Bone marrow (tissue), 2 donors: ENCODE measurements at regions not wholly inside any gene's neighbourhood (a gene's known extent, or its start where the extent isn't known, plus 50 kb on each side); places are given as distances from the start of the nearest gene placed in this dataset.

Source experiments
- DNase-seq, 2 donors: peaks; one replicate each; lab custom pipeline; 2025; lab: John Stamatoyannopoulos, UW

DNA sequence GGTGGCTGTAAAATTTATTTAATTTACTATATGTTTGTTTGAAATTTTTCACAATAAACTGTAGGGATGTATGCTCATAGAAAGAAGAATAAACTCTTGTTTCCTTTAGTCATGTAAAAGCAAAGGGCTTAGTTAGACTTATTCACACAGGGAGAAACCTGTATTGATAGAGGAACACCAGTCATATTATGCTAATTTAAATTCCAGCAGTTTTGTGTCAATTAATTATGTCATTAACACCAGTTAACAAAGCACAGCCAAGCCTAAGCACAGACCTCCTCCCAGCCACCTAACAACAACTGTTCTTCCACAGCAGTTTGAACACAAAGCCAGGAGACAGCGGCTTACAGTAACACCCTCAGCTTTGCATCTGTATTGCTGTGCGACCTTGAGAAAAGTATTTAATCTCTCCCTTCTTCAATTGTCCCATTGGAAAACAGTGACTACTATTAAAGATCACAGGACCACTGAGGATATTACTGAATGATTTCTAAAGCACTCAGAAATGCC is 260.8 kb upstream of the RRP15 start:
- no peak for DNase-seq

DNA sequence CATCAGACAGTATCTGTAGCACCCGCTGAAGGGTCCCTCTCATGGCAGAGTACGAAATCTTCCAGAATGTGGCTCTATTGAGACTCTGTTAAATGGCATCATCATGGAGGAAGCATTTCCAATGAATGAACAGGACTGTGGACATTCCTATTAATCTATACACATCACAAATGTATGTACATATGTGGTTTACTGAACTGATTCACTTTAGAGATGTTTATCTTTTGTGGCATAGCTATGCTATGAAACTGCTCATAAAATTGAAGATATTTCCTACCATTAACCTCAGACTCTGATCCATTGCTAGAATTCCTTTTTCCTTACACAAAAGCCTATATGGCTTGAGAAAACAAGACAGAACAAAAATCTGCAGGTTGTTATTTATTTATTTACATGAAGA is 259.6 kb upstream of the RRP15 start:
- no peak for DNase-seq

DNA sequence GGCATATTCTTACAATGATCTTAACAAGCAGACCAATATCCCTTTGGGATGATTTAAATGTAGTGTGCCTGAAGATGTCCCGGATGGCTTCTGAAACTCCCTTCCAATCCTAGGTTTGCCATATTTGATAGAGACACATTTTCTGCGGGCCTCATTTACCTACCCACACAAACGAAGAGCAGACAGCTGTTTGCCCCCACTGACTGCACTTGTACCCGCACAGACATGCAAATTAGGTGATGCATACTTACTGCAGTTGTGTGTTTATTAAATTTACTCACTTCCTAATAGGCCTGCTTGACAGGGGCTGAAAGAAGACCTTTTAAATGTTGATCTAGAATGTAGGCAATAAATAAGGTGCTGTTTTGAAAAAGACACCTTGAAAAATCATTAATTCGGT is 257.9 kb upstream of the RRP15 start:
- no peak for DNase-seq

DNA sequence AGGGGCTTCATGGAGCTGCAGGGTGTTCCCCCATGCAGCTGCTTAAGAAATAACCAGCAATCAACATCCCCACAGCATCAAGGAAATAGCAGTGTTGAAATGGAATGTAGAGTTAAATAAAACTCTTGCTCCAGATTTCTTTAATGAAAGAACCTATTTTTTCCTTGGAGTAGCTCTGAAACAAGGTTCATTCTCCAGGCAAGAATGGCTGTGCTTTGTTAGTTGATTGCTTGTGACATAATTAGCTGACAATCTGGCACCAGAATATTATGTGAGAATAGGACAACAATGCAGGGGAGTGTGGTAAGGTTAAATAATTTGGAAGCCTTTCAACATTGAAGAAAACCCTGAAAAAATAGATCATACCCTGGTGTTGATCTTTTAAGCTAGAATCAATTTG is 254.2 kb upstream of the RRP15 start:
- DNase-seq: no peak

DNA sequence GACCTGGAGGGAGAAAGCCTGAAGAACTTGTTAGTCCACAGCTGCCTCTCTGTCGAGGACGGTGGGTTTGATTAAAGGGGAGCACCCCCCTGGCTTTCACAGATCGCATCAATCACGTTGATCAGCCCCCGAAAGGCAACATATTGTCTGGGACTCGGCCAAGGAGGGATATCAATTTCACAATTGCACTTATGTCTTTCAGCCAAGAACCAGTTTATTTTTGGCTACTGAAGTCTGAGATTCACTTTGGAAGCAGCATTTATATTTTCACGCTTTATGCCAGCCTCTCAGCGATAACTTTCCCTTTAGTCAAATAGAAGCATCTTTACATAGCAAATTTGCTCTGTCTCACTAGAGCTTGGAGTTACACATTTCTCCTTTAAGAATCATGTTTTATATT is 253.2 kb upstream of the RRP15 start:
- no peak for DNase-seq

DNA sequence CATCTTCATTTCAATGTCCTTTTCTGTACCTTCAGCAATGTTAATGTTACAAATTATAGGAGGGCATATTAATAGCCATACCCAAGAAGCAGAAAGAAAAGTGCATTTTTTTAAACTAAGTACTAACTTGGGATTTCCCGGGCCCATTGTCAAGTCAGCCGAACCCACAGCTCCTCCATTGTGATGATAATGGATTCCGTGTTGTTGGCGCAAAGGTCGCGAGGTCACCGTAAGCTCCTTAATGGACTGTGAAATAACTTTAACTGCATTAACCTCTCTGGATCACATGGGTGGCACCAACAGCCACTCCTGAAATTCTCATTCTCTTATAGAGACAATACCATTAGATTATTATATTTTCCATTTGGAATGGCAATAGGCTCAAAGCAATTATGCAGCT is 250.6 kb upstream of the RRP15 start:
- DNase-seq: no peak

DNA sequence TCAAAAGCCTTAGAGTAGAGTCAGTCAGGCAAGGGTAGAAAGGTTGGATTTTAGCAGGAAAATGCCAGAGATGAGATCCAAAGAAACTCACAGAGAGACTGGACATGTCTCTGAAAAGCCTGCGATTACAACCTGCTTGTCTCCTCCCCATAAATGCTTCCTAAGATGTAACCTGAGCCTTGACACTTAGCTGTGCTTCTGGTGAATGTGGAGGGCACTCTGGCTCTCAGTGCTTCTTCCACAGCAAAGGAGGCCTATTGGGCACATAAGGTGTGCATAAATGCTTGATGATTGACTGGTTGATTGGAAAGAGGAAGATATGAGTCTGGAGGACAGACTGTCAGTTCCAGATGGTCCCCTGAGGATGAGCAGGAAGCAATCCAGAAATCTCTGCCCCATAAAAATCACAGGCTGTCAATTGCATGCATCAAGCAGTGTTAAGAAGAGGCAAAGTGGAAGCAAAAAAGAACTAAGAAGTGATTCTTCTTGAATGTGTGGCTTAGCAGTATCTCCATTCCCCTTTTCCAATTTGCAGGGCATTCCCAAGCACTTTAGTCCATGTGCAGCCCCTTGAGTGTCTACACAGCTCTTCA is 236.2 kb upstream of the RRP15 start:
- DNase-seq: no peak

DNA sequence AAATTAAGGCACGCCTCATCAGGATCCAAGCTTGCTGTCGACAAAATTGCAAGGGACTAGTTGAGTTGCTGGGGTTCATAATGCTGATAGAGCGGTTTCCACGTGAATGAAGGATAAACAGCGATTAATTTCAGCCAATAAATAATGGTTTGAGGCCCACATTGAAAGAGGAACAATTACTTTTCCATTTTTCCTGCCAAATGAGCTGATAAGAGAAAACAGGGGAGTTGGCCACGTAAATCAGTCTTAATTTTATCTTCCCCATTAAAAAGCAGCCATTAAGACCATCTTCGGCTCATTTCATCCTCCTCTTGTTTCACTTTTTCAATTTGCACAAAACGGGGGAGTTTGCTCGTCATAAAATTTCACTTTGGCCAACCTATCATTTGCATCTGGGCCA is 235.5 kb upstream of the RRP15 start:
- no peak for DNase-seq

DNA sequence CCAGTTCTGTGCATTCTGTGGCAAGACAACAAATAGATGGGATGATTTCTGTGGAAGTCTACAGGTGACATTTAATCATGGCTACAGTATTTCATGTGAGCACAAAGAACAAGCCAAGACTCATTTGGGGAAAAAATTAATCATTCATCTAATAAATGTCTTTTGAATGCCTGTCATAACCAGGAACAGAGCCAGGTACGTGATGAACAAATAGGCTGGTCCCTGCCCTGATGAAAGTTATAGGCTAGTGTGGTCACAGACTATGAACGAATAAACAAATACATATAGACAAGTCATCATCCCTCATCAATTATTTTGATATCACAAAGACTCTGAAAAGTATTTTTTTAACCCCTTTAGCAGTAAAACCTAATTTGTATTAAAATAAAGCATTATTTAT is 226.4 kb upstream of the RRP15 start:
- DNase-seq: no peak

DNA sequence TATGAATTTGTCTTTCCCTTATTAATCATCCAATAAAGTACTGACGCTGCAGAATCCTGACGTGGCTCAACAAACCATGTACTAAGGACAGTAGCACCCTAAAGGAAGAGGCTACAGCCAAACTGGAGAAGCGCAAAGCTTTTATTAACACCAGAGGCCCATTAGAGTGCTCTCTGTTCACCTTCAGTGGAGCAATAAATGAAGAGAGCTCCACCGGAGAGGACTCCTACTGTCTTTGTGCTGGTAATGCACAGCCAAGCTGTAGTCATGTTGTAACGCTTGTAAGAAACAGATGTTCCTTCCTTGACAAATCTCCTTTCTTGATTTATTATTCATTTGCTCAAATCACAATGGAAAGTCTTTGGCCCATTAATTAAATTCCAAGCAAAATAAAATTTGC is 220.7 kb upstream of the RRP15 start:
- no peak for DNase-seq

DNA sequence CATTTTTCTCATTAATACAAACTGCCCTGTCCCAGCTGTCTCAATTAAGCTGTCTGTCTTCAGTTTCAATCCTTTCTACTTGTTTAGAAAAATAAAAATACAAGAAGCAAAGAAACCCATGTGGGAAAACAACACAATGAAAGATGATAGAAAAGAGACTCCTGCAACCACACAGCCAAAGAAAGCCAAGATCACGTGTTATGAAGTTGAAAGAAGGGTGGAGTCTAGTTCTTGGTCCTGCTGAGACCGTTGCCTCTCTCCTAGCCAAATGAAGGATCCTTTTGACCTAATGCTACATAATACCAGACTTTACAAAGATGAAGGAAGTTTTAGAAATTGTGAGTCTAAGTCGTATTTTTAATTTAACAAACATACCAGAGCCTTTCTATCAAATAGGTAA is 218.8 kb upstream of the RRP15 start:
- no peak for DNase-seq

DNA sequence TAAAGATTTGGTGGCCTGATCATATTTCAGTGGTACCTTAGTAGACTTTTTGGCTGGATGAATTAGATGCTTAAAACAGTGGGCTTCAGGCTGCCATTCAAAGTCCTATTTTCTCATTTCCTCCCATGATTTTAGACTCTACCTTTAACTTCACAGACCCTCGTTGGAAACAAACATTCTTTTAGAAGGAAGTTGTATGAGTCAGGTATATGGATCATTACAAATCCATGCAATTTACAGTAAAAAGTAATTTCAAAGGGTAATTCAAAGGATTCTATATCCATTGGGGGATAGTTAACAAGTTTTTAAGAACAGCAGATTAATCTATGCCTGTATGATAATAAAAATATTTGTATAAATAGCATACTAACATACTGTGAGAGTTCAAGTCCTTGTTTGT is 216.9 kb upstream of the RRP15 start:
- no peak for DNase-seq

DNA sequence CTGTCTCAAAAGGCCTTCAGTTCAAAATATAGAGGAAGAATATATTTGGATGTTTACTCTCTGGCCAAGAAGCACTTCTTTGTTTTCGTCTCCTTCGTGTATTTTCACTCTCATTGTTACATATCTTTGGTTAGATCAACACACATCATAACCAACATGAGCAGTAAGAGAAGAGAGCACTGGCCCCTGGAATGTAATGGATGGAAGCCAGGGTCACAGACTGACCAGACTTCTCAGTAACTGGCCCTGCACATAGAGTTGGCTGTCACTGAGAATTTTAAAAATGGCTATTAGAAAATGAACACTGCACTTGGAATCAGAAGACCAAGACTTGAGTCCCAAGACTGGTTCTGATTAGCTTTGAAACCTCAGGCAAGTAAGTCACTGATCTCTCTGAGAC is 215.9 kb upstream of the RRP15 start:
- no peak for DNase-seq

DNA sequence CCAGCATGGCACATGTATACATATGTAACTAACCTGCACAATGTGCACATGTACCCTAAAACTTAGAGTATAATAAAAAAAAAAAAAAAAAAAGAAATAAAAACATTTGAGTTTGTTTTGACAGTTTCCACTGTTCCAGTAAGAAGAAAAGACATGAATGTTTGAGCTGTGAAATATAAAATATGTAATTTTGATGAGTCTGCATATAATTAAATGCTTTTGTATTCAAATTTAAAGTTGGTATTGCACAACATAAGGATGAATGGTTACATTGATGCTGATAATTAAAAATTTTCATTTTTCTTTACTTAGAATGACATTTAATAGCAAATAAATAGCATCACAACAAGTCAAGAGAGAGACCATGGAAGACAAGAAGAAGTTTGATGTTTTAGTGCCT is 212.0 kb upstream of the RRP15 start:
- no peak for DNase-seq

DNA sequence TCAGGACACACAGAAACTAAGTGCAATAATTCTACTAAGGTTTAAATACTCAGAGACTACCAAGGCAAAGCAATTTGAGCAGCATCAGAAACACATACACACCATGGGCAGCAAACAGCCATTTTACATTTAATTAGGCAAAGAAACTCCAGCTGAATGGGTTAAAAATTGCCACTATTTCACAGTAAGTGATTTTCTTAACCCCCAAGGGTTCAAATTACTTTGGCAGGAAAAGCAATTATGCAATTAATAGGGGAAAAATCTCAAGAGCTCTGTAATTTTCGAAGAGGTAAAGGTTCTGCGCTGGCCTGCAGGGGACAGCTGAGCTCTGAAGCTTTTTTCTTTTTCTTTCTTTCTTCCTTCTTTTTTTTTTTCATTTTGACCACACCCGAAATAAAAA is 206.2 kb upstream of the RRP15 start:
- no peak for DNase-seq

DNA sequence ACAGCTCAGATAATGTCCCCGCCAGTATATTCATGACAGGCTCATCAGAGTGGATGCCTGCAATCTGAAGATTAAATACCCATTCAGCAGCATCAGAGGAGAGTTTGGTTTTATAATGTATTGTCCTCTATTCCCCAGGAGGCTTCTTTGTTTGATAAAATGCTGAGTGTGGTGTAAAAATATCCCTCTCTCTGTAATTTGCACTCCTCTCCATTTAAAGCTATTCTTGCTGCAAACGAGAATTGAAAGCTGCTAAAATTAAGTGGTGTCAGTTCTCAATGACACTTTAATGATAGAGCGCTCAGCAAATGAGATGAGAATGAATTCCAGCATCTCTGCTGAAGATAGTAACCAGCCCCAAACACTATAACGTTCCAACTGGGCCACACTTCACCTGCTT is 205.7 kb upstream of the RRP15 start:
- no peak for DNase-seq

DNA sequence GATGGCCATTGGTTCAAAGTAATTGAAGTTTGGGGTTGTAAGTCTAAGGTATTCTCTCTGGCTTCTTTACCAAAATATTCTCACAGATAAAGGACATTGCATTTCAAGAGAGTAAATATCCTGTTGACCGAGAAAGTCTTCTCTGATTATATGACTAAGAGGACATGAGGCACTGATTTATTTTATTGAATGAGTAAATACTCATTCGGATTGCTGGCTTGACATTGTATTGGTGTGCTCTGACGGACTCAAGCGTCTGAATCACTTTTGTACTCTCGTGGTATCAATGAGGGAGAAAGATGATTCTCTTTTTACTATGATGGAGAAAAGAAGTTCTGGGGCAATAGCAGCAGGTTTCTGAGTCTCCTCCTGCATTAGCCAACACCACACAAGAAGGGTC is 205.3 kb upstream of the RRP15 start:
- DNase-seq: no peak

DNA sequence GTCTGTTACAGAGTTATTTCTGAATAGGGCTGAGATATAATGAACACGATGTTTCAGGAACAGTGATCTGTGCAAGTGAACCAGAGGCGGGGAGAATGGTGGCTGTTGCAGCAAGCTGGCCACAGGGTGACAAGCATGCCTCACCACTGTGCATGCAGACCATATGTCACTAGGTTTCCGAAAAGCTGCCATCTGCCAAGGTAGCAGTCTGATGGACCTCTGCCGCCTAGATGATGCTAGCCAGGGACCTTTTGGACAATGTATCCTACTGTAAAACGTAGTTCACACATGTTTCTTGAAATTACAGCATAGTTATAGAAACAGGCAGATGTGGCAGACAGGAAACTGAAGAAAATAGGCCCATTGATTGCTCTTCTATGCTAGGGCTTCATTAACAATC is 204.2 kb upstream of the RRP15 start:
- no peak for DNase-seq

DNA sequence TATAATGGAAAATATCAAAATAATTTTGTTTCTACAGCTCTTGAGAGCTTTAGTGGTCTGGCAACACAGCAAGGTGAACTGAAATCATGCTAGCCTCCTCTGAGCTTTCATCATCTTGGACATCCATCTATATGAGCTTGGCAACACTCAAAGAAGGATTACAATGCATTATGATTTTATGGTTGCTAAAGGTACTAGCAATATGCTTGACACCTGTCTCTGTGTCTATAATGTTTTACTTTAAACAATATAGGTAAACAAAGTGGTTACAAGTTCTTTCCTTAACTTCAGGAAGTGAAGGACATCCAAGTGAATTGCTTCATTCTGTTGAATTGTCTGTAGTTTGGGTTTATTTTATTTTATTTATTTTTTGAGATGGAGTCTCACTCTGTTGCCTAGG is 203.7 kb upstream of the RRP15 start:
- DNase-seq: no peak

DNA sequence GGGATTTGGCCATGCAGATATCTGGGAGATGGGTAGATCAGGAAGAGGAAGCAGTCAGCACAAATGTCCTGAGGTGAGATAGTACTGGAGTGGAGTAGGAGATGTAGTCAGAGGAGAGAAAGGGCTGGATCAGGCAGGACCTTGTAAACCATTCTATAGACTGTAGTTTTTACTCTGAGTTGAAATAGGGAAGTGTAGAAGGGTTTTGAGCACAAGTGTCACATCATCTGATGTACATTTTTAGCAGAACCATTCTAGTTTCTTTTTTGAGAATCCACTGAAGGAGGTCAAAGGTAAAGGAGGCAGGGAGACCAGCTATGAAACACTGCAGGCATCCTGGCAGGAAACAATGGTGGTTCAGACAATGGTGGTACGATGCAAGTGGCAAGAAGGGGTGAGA is 194.6 kb upstream of the RRP15 start:
- DNase-seq: no peak

DNA sequence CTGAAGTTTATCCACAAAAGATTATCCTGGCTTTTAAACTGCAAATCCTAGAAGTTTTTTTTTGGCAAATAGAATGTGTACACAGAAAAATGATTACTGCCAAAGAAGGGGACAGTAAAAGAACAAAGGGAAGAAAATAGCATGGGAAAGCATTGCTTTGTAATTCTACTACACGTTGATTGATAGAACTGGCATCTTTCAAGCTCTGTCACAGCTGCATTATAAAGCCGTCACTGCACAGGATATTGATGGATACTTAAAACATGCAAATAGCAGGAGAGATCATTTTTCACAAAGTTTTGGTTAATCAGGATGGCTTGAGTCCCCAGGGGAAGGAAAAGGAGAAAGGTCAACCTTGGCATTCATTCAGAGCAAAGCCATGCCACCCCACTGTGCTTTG is 183.7 kb upstream of the RRP15 start:
- DNase-seq: no peak

DNA sequence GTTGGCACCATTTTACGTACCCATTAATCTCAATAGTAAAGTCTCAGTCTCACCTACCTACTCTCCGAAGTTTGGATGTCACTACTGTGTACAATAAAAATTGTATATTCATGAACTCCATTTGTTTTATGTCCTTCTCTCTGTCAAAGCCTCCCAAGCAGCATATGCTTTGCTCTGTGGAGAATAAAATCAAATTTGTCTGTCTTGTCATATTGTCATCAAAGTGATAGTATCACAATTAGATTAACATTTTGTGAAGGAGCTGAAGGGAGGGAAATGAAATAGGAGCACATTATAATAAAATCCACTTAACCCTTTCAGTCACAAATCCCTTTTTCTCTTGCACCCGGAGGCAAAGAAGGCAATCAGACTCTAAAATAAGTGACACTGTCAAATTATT is 177.1 kb upstream of the RRP15 start:
- DNase-seq: no peak

DNA sequence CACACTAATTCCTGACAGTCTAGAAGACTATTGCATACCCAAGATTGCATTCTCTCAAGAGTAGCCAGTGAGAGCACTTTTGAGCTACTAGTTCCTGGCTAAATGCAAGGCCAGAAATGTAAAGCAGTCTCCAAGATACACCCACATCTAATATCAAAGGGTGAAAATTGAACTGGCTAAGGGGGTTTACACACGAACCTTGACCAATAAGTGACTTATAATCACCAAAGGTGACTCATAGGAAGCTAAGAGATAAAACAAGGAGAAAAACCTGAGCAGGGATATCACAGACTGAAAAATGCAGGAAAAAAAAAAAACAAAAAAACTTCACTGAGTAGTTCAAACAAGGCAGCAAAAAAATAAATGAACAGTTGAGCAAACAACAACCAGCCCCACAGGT is 172.2 kb upstream of the RRP15 start:
- no peak for DNase-seq

DNA sequence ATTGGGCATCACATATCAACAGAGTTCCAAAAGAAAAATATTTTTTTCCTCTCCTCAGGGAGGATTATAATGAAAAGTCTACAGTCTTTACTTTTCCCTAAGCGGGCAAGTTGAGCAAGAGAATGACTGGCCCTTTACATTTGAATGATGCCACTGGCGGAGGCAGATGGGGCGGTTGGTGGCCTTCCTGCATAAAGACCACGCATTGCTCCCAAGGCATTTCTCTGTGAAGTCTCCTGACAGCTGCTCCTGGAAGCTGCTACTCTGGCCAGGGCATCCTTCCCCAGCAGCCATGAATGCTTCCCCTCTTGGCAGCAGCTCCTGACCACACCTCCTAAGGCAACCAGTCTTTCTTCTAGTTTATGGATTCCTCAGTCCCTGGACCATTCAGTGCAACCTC is 161.1 kb upstream of the RRP15 start:
- no peak for DNase-seq

DNA sequence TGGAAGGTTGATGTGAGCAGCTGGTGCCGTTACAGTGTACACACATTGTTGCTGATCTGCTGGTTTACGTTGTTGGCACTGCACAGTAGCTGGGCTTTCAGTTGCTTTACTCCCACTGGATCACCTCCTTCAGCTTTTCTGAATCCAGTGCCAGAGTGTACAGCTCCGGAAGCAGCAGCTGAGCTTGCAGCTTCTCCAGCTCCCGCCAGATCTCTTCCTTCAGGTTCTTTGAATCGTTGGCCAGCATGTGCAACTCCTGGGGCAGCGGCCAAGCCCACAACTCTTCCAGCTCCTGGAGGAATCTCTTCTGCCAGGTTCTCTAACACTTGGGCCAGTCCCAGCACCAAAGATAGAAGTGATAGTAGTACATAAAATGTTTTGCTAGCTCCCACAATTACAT is 149.7 kb upstream of the RRP15 start:
- DNase-seq: no peak
